ENCODE measurements at regions not wholly inside any gene's neighbourhood (a gene's known extent, or its start where the extent isn't known, plus 50 kb on each side); places are given as distances from the start of the nearest gene placed in this dataset.

DNA sequence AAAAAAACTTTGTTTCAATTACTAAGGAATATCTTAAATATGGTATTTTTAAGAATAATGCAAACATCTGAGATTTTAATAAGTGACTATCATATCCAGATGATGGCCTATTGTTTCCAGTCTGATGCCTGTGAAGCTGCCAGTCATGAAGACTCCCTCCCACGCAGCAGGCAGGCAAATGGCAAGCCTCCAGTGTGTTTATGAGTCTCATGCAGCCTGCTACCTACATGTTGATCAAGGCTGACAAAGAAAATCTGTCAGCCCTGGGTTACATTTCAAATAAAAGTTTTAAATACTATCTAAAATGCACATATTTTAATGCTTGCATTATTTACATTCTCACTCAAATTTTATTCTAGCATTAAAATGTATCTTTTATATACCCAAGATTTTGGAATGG, 137.6 kb upstream of the RNPC3 start:
- intact Hi-C loops (cut with micrococcal nuclease), result no loop called here
- TF ChIP-seq EZH2 (IDR thresholded peaks at IDR 0.05) (no peak), ZNF274 (IDR thresholded peaks at IDR 0.05; ENCODE audit: low read depth, low read length) (no peak), CEBPB (IDR thresholded peaks at IDR 0.05; ENCODE audit: low read depth) (no peak), CBX3 (IDR thresholded peaks at IDR 0.05; ENCODE audit: low read depth) (no peak), SIN3A (IDR thresholded peaks at IDR 0.05; ENCODE audit: low read depth) (no peak)
- TF ChIP-seq, protein P1, sequence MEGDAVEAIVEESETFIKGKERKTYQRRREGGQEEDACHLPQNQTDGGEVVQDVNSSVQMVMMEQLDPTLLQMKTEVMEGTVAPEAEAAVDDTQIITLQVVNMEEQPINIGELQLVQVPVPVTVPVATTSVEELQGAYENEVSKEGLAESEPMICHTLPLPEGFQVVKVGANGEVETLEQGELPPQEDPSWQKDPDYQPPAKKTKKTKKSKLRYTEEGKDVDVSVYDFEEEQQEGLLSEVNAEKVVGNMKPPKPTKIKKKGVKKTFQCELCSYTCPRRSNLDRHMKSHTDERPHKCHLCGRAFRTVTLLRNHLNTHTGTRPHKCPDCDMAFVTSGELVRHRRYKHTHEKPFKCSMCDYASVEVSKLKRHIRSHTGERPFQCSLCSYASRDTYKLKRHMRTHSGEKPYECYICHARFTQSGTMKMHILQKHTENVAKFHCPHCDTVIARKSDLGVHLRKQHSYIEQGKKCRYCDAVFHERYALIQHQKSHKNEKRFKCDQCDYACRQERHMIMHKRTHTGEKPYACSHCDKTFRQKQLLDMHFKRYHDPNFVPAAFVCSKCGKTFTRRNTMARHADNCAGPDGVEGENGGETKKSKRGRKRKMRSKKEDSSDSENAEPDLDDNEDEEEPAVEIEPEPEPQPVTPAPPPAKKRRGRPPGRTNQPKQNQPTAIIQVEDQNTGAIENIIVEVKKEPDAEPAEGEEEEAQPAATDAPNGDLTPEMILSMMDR (IDR thresholded peaks at IDR 0.05 in 2 of 3, conservative IDR thresholded peaks at IDR 0.05 in 1 of 3; ENCODE audit: borderline replicate concordance in 1 of 3, insufficient read depth in 1 of 3, low read depth in 2 of 3, low read length in 2 of 3), result no peak
- TF ChIP-seq, protein P2, sequence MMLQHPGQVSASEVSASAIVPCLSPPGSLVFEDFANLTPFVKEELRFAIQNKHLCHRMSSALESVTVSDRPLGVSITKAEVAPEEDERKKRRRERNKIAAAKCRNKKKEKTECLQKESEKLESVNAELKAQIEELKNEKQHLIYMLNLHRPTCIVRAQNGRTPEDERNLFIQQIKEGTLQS (IDR thresholded peaks at IDR 0.05), result no peak
- H3K9me2 ChIP-seq (ENCODE audit: insufficient read depth), result no peaks in the 10 kb centered on the region
- H3K27me3 ChIP-seq (ENCODE audit: insufficient read depth, low read length), result no peaks in the 10 kb centered on the region
- ATAC-seq, result no peak
- no peak overlapping the region for H2AFZ ChIP-seq (ENCODE audit: low read depth, low read length, poor library complexity, severe bottlenecking)
- no peak overlapping the region for H3K27ac ChIP-seq (ENCODE audit: low read depth, low read length)
- ChIA-PET RAD21 (ENCODE audit: low non-redundant PET in 1 of 2, low total read pairs in 2 of 2, uncharacterized antibody in 2 of 2, unreplicated experiment in 2 of 2) (no interaction called here), CTCF (no interaction called here), POLR2A (no interaction called here)
- H4K20me1 ChIP-seq (ENCODE audit: insufficient read depth), result no peaks in the 10 kb centered on the region
- no peaks in the 10 kb centered on the region for H3K4me1 ChIP-seq (ENCODE audit: control insufficient read depth in 1 of 2, insufficient read depth in 2 of 2, low read length in 2 of 2)
- no peaks in the 10 kb centered on the region for H3K36me3 ChIP-seq (ENCODE audit: control insufficient read depth in 1 of 2, insufficient read depth in 2 of 2, low read length in 2 of 2)
- H3K79me2 ChIP-seq (ENCODE audit: insufficient read depth, low read length), result no peaks in the 10 kb centered on the region
- H3K9ac ChIP-seq (ENCODE audit: low read length), result no peak overlapping the region
- no TSS peak for BruUV-seq (replicated peaks)
- no peak overlapping the region for H3K4me3 ChIP-seq (replicated peaks in 1 of 2; ENCODE audit: low read depth in 1 of 2, low read length in 2 of 2)
- DNase-seq (ENCODE audit: low read depth, low spot score), result no peak
- no peak overlapping the region for H3K4me2 ChIP-seq (ENCODE audit: low read length)
- no peaks in the 10 kb centered on the region for H3K9me3 ChIP-seq (ENCODE audit: control insufficient read depth in 1 of 2, insufficient read depth in 1 of 2, low read depth in 1 of 2, low read length in 2 of 2)

DNA sequence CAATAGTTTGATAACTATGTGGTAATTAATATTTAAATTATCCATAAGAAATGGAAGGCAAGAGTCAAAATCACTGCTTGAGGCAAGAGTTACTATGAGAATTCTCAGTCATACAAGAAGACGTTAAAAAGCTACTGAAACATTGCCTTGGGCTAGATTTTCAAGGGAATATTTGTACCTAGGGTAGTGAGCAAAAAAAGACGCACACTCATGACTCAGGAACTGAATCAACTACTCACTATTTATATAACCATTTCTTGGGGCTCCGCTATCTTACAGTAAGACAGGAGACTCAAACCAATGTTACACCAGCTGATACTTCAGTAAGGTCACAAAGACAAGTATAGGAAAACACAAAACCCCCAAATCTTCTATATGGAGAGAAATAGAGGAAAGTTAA, 151.5 kb upstream of the RNPC3 start:
- no TSS peak for BruUV-seq (replicated peaks)
- no peak overlapping the region for H3K4me2 ChIP-seq (ENCODE audit: low read length)
- TF ChIP-seq ELF1 (IDR thresholded peaks at IDR 0.05; ENCODE audit: borderline replicate concordance, low read depth), result no peak
- no peak for TF ChIP-seq JUND (IDR thresholded peaks at IDR 0.05)
- no peak for TF ChIP-seq FOSL1 (IDR thresholded peaks at IDR 0.05; ENCODE audit: low read depth)
- no peak for TF ChIP-seq YY1 (IDR thresholded peaks at IDR 0.05; ENCODE audit: extremely low read depth, insufficient replicate concordance, low read depth, low read length)
- TF ChIP-seq, protein P3, sequence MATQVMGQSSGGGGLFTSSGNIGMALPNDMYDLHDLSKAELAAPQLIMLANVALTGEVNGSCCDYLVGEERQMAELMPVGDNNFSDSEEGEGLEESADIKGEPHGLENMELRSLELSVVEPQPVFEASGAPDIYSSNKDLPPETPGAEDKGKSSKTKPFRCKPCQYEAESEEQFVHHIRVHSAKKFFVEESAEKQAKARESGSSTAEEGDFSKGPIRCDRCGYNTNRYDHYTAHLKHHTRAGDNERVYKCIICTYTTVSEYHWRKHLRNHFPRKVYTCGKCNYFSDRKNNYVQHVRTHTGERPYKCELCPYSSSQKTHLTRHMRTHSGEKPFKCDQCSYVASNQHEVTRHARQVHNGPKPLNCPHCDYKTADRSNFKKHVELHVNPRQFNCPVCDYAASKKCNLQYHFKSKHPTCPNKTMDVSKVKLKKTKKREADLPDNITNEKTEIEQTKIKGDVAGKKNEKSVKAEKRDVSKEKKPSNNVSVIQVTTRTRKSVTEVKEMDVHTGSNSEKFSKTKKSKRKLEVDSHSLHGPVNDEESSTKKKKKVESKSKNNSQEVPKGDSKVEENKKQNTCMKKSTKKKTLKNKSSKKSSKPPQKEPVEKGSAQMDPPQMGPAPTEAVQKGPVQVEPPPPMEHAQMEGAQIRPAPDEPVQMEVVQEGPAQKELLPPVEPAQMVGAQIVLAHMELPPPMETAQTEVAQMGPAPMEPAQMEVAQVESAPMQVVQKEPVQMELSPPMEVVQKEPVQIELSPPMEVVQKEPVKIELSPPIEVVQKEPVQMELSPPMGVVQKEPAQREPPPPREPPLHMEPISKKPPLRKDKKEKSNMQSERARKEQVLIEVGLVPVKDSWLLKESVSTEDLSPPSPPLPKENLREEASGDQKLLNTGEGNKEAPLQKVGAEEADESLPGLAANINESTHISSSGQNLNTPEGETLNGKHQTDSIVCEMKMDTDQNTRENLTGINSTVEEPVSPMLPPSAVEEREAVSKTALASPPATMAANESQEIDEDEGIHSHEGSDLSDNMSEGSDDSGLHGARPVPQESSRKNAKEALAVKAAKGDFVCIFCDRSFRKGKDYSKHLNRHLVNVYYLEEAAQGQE (IDR thresholded peaks at IDR 0.05; ENCODE audit: low read depth), result no peak
- TF ChIP-seq, protein P1 (IDR thresholded peaks at IDR 0.05 in 2 of 3, conservative IDR thresholded peaks at IDR 0.05 in 1 of 3; ENCODE audit: borderline replicate concordance in 1 of 3, insufficient read depth in 1 of 3, low read depth in 2 of 3, low read length in 2 of 3), result no peak
- no peak for TF ChIP-seq RAD21 (IDR thresholded peaks at IDR 0.05; ENCODE audit: low read depth)
- no peak for TF ChIP-seq POLR2AphosphoS5 (IDR thresholded peaks at IDR 0.05; ENCODE audit: low read depth, low read length)

More for the DNA sequence above, 151.5 kb upstream of the RNPC3 start:
- Histone ChIP-seq H3K9me3 (ENCODE audit: control insufficient read depth in 1 of 2, insufficient read depth in 1 of 2, low read depth in 1 of 2, low read length in 2 of 2) (no peaks in the 10 kb centered on the region), H3K36me3 (ENCODE audit: control insufficient read depth in 1 of 2, insufficient read depth in 2 of 2, low read length in 2 of 2) (no peaks in the 10 kb centered on the region), H3K79me2 (ENCODE audit: insufficient read depth, low read length) (no peaks in the 10 kb centered on the region), H2AFZ (ENCODE audit: low read depth, low read length, poor library complexity, severe bottlenecking) (no peak overlapping the region), H3K27me3 (ENCODE audit: insufficient read depth, low read length) (no peaks in the 10 kb centered on the region), H3K4me1 (ENCODE audit: control insufficient read depth in 1 of 2, insufficient read depth in 2 of 2, low read length in 2 of 2) (no peaks in the 10 kb centered on the region), H4K20me1 (ENCODE audit: insufficient read depth) (no peaks in the 10 kb centered on the region), H3K9me2 (ENCODE audit: insufficient read depth) (no peaks in the 10 kb centered on the region), H3K9ac (ENCODE audit: low read length) (no peak overlapping the region), H3K4me3 (replicated peaks in 1 of 2; ENCODE audit: low read depth in 1 of 2, low read length in 2 of 2) (no peak overlapping the region), H3K27ac (ENCODE audit: low read depth, low read length) (no peak overlapping the region)
- ATAC-seq, result no peak
- ChIA-PET POLR2A (no interaction called here), RAD21 (ENCODE audit: low non-redundant PET in 1 of 2, low total read pairs in 2 of 2, uncharacterized antibody in 2 of 2, unreplicated experiment in 2 of 2) (no interaction called here), CTCF (no interaction called here)
- intact Hi-C loops (cut with micrococcal nuclease), result no loop called here
- no peak for DNase-seq (ENCODE audit: low read depth, low spot score)

Data from HCT116 (cell line).